K562 (cell line): ENCODE measurements at regions not wholly inside any gene's neighbourhood (a gene's known extent, or its start where the extent isn't known, plus 50 kb on each side); places are given as distances from the start of the nearest gene placed in this dataset.

ENCODE experiments used
- CREB1 ChIP-seq, 2 experiments: sonication (generic) in 1 of 2; formaldehyde crosslinking in 1 of 2; IDR thresholded peaks; 2 replicates each; pipeline versions ENCODE4 v1.6.1 to v1.8.0; 2012 to 2022; ENCODE audit warnings: inconsistent platforms in 1 of 2, mild to moderate bottlenecking in 1 of 2, missing genetic modification reagents in 1 of 2, moderate library complexity in 1 of 2
- FOSL1 ChIP-seq: fragments of 200-800 bp; sonication (Bioruptor generic); conservative IDR thresholded peaks from 2 replicates; pipeline ENCODE4 v1.6.1; 2016; ENCODE audit warnings: missing genetic modification characterization, missing compliant biosample characterization
- GATAD2B ChIP-seq: fragments of 450-650 bp; IDR thresholded peaks from 2 replicates; pipeline ENCODE4 v1.6.1; 2017; ENCODE audit warnings: mild to moderate bottlenecking, borderline replicate concordance
- IRF2 ChIP-seq: sonication (generic); formaldehyde crosslinking; IDR thresholded peaks from 2 replicates; pipeline ENCODE4 v1.8.1; 2022; ENCODE audit warnings: mild to moderate bottlenecking, missing genetic modification reagents
- TCF7 ChIP-seq: sonication (generic); IDR thresholded peaks from 2 replicates; pipeline ENCODE4 v1.6.1; 2016; ENCODE audit warnings: antibody characterized with exemption, borderline replicate concordance
- TCF7L2 ChIP-seq: fragments of 150-350 bp; IDR thresholded peaks from 2 replicates; pipeline ENCODE4 v1.6.1; 2016; ENCODE audit warnings: low read depth, mild to moderate bottlenecking, low read length, moderate library complexity
- TRIM24 ChIP-seq, 2 experiments: fragments of 450-650 bp; IDR thresholded peaks; 2 replicates each; pipeline ENCODE4 v1.6.1; 2016

GRCh38 chr1:175818929-175819328, 75.5 kb upstream of the TNR start:
- no peak for TF ChIP-seq GATAD2B
- TF ChIP-seq TCF7, result no peak
- TF ChIP-seq TRIM24 (IDR thresholded peaks at IDR 0.05), result no peak
- no peak for TF ChIP-seq FOSL1
- TF ChIP-seq IRF2 (CRISPR knock-in tag), result no peak
- TF ChIP-seq TCF7L2, result no peak
- no peak for TF ChIP-seq CREB1 (IDR thresholded peaks at IDR 0.05)
- TF ChIP-seq CREB1 (CRISPR knock-in tag; IDR thresholded peaks at IDR 0.05), result no peak
